Omental fat pad (tissue), 3 donors: ENCODE measurements at regions not wholly inside any gene's neighbourhood (a gene's known extent, or its start where the extent isn't known, plus 50 kb on each side); places are given as distances from the start of the nearest gene placed in this dataset.

ENCODE experiments used
- ATAC-seq: fragments of 150-250 bp; one replicate; pipeline ENCODE4 v1.9.1; 2016; ENCODE audit warnings: mild to moderate bottlenecking, moderate library complexity; ENCODE audit not compliant: low FRiP score
- DNase-seq: peaks from one replicate; pipeline ENCODE4 v3.0.0-alpha.2; 2019; ENCODE audit warnings: low spot score
- CTCF ChIP-seq, 3 donors: fragments of 450-650 bp; IDR thresholded peaks; one replicate each; pipeline ENCODE4 v1.5.1; 2016 to 2017; ENCODE audit warnings: antibody characterized with exemption in 3 of 3, mild to moderate bottlenecking in 3 of 3, moderate library complexity in 2 of 3

GRCh38 chr4:124526331-124526730, 186.2 kb downstream of the ANKRD50 start:
- no peak for TF ChIP-seq CTCF (IDR thresholded peaks at IDR 0.05)
- DNase-seq, result no peak
- no peak for ATAC-seq

- DNase-seq, result no peak
- no peak for ATAC-seq
- TF ChIP-seq CTCF (IDR thresholded peaks at IDR 0.05), result no peak
These were observed 185.8 kb downstream of the ANKRD50 start for GRCh38 chr4:124526769-124527168.

- no peak for ATAC-seq
- DNase-seq, result no peak
- TF ChIP-seq CTCF (IDR thresholded peaks at IDR 0.05), result no peak
These were observed 185.2 kb downstream of the ANKRD50 start for GRCh38 chr4:124527364-124527763.

- no peak for TF ChIP-seq CTCF (IDR thresholded peaks at IDR 0.05)
- ATAC-seq (no peak), DNase-seq (no peak)
These were observed 183.4 kb downstream of the ANKRD50 start for GRCh38 chr4:124529131-124529530.

- DNase-seq, result no peak
- no peak for TF ChIP-seq CTCF (IDR thresholded peaks at IDR 0.05)
- ATAC-seq, result no peak
These were observed 182.0 kb downstream of the ANKRD50 start for GRCh38 chr4:124530464-124531077.

- DNase-seq, result no peak
- no peak for TF ChIP-seq CTCF (IDR thresholded peaks at IDR 0.05)
- ATAC-seq, result no peak
These were observed 178.4 kb downstream of the ANKRD50 start for GRCh38 chr4:124534131-124534530.

GRCh38 chr4:124535003-124535402, 177.5 kb downstream of the ANKRD50 start:
- ATAC-seq (no peak), DNase-seq (no peak)
- no peak for TF ChIP-seq CTCF (IDR thresholded peaks at IDR 0.05)
